ENCODE measurements at regions not wholly inside any gene's neighbourhood (a gene's known extent, or its start where the extent isn't known, plus 50 kb on each side); places are given as distances from the start of the nearest gene placed in this dataset.

DNA sequence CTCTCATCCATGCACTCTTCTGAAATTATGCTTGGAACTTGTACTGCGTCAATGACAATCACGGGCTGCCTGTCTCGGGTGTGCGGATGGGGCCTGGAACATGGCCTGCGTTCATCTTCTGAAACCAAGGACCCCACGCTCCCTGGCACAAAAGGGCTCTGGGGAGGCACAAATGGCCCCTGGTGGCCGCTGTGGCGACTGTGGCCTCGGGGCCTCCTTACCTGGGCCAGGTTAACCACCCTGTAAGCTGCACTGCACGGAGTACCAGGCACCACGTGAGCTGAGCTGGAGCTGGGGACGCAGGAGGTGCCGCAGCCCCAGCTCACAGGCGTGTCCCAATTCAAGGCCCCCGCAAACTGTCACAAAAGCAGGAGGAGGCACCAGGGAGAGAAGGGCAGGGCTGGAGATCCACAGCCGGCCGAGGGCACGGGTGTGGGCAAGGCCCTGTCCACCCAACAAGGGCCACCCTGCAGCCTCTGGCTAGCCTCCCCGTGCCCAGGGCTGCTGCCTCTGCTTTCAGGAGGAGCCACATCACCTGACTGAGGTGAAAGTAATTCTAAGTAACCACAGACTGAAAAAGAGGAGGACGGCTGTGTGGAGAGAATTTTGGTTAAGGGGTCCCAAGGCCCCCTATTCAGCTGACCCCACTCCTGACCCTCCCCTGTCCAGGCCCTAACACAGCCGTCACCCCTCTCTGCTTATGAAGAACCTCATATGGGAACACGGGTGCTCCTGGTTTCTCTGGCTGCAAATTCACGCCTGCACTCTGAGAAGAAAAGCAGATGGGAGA lies 61.1 kb upstream of the GALNT9 start:
- TF ChIP-seq SIN3A (IDR thresholded peaks at IDR 0.05; ENCODE audit: borderline replicate concordance, insufficient read depth, low read length): no peak
- TF ChIP-seq, protein P1, sequence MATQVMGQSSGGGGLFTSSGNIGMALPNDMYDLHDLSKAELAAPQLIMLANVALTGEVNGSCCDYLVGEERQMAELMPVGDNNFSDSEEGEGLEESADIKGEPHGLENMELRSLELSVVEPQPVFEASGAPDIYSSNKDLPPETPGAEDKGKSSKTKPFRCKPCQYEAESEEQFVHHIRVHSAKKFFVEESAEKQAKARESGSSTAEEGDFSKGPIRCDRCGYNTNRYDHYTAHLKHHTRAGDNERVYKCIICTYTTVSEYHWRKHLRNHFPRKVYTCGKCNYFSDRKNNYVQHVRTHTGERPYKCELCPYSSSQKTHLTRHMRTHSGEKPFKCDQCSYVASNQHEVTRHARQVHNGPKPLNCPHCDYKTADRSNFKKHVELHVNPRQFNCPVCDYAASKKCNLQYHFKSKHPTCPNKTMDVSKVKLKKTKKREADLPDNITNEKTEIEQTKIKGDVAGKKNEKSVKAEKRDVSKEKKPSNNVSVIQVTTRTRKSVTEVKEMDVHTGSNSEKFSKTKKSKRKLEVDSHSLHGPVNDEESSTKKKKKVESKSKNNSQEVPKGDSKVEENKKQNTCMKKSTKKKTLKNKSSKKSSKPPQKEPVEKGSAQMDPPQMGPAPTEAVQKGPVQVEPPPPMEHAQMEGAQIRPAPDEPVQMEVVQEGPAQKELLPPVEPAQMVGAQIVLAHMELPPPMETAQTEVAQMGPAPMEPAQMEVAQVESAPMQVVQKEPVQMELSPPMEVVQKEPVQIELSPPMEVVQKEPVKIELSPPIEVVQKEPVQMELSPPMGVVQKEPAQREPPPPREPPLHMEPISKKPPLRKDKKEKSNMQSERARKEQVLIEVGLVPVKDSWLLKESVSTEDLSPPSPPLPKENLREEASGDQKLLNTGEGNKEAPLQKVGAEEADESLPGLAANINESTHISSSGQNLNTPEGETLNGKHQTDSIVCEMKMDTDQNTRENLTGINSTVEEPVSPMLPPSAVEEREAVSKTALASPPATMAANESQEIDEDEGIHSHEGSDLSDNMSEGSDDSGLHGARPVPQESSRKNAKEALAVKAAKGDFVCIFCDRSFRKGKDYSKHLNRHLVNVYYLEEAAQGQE (IDR thresholded peaks at IDR 0.05; ENCODE audit: insufficient read depth in 1 of 2, low read depth in 2 of 2, low read length in 2 of 2): no peak
